Pancreas (tissue), 10 donors: ENCODE measurements at regions not wholly inside any gene's neighbourhood (a gene's known extent, or its start where the extent isn't known, plus 50 kb on each side); places are given as distances from the start of the nearest gene placed in this dataset.

Experiments
- ATAC-seq, 4 donors: fragments of 200-7000 bp; cut with Tn5 transposase; one replicate each; pipeline versions ENCODE4 v1.8.0 to v1.9.1; 2020; ENCODE audit warnings: mild to moderate bottlenecking in 4 of 4, moderate library complexity in 4 of 4
- DNase-seq, 6 donors: peaks; one replicate each; pipeline ENCODE4 v3.0.0-alpha.2; 2020
- FAIRE-seq: peaks from 2 replicates; lab custom pipeline; 2012; peaks lifted over from hg19 to GRCh38; lab: Jason Lieb, UNC
- H3K27ac ChIP-seq, 4 donors: fragments of 200-600 bp; sonication (generic); 1 replicate in 3 of 4; 2 replicates in 1 of 4; pipeline versions ENCODE4 v1.5.0 to v1.8.0; 2020
- H3K27me3 ChIP-seq, 4 donors: fragments of 200-600 bp; one replicate each; pipeline ENCODE4 v1.8.0; 2021
- H3K36me3 ChIP-seq, 3 donors: fragments of 200-600 bp; sonication (generic) in 1 of 3; one replicate each; pipeline versions ENCODE4 v1.5.0 to v1.8.0; 2020 to 2021
- H3K4me1 ChIP-seq, 3 donors: fragments of 200-600 bp; one replicate each; pipeline ENCODE4 v1.8.0; 2021
- H3K4me3 ChIP-seq, 4 donors: fragments of 200-600 bp; sonication (generic) in 2 of 4; one replicate each; pipeline versions ENCODE4 v1.5.0 to v1.8.0; 2020 to 2021
- H3K9me3 ChIP-seq, 4 donors: fragments of 200-600 bp; one replicate each; pipeline ENCODE4 v1.8.0; 2021
- CTCF ChIP-seq, 4 donors: fragments of 200-600 bp; sonication (generic) in 3 of 4; IDR thresholded peaks; one replicate each; pipeline versions ENCODE4 v1.5.0 to v1.8.0; 2021; ENCODE audit warnings: antibody characterized with exemption in 4 of 4
- WGBS, 2 donors: extraction: QIAGEN DNeasy Blood & Tissue Kit; methylation state at CpG; one replicate each; pipeline ENCODE4 v1.1.7; 2013; 5-methylcytosine and 5-hydroxymethylcytosine counted together
- intact Hi-C, 3 donors: fragments of 100-400 bp; cut with DNase I; formaldehyde crosslinking; loops; one replicate each; pipeline versions ENCODE4 v1.11.1 to v1.14.2; 2022
- donor health status: healthy with polysubstance abuse.
- donor health status: DM: no; HTN: no; CAD: no; lungs with moderate emphysema.
- donor health status: DM: no; HTN: no; CAD: no.
- donor health status: control.
- donor health status: control.
- donor health status: Bipolar disorder and iron deficiency.
- donor health status: DM: yes; HTN: yes; CAD: no.
- donor health status: DM: no; HTN: no; CAD: no.
- donor health status: DM: no; HTN: no; CAD: no.
- donor health status: DM: yes; HTN: yes; CAD: no.

- no peak overlapping the region for H3K27ac ChIP-seq
- 45 to 54% methylated on average over 2 of the region's 2 CpGs for WGBS, 2 donors
- no peaks in the 10 kb centered on the region for H3K36me3 ChIP-seq
- no peak overlapping the region for H3K4me3 ChIP-seq
- H3K9me3 ChIP-seq = no peaks in the 10 kb centered on the region
- intact Hi-C loops = no loop called here
- FAIRE-seq (no peak), ATAC-seq (no peak), DNase-seq (no peak)
- no peak for TF ChIP-seq CTCF (IDR thresholded peaks at IDR 0.05)
- H3K27me3 ChIP-seq = no peaks in the 10 kb centered on the region
- H3K4me1 ChIP-seq = no peaks in the 10 kb centered on the region
Measured at GRCh38 chr4:120304801-120305200, 238.2 kb upstream of the MAD2L1 start.

- TF ChIP-seq CTCF (IDR thresholded peaks at IDR 0.05) = no peak
- WGBS, 2 donors = 26% methylated on average over 2 of the region's 2 CpGs
- DNase-seq (no peak), ATAC-seq (no peak), FAIRE-seq (no peak)
- H3K36me3 ChIP-seq = no peaks in the 10 kb centered on the region
- no peak overlapping the region for H3K4me3 ChIP-seq
- no peaks in the 10 kb centered on the region for H3K27me3 ChIP-seq
- no peak overlapping the region for H3K27ac ChIP-seq
- no peaks in the 10 kb centered on the region for H3K4me1 ChIP-seq
- intact Hi-C loops = no loop called here
- no peaks in the 10 kb centered on the region for H3K9me3 ChIP-seq
Measured at GRCh38 chr4:120299631-120300030, 233.0 kb upstream of the MAD2L1 start.

GRCh38 chr4:120293341-120293740 lies 226.7 kb upstream of the MAD2L1 start:
- Histone ChIP-seq H3K27me3 (no peaks in the 10 kb centered on the region), H3K36me3 (no peaks in the 10 kb centered on the region), H3K9me3 (no peaks in the 10 kb centered on the region), H3K4me3 (no peak overlapping the region), H3K27ac (no peak overlapping the region), H3K4me1 (no peaks in the 10 kb centered on the region)
- ATAC-seq = no peak
- WGBS, 2 donors = 67 to 88% methylated on average over 4 of the region's 4 CpGs
- intact Hi-C loops = no loop called here
- DNase-seq = no peak
- TF ChIP-seq CTCF (IDR thresholded peaks at IDR 0.05) = no peak
- FAIRE-seq = no peak

GRCh38 chr4:120291541-120291940 lies 224.9 kb upstream of the MAD2L1 start:
- intact Hi-C loops = no loop called here
- 73 to 80% methylated on average over 7 of the region's 7 CpGs for WGBS, 2 donors
- no peak for FAIRE-seq

GRCh38 chr4:120290553-120290952 lies 223.9 kb upstream of the MAD2L1 start:
- H3K27ac ChIP-seq = no peak overlapping the region
- no peaks in the 10 kb centered on the region for H3K4me1 ChIP-seq
- no peaks in the 10 kb centered on the region for H3K9me3 ChIP-seq
- H3K4me3 ChIP-seq = no peak overlapping the region
- DNase-seq (no peak), ATAC-seq (no peak), FAIRE-seq (peak; percentile 32)
- WGBS, 2 donors = 54 to 80% methylated on average over 1 of the region's 1 CpG
- no peaks in the 10 kb centered on the region for H3K27me3 ChIP-seq
- no peaks in the 10 kb centered on the region for H3K36me3 ChIP-seq
- intact Hi-C loops = no loop called here
- TF ChIP-seq CTCF (IDR thresholded peaks at IDR 0.05) = no peak

More at GRCh38 chr4:120291541-120291940, 224.9 kb upstream of the MAD2L1 start:
- Histone ChIP-seq H3K4me1 (no peaks in the 10 kb centered on the region), H3K27ac (no peak overlapping the region), H3K9me3 (no peaks in the 10 kb centered on the region), H3K27me3 (no peaks in the 10 kb centered on the region), H3K36me3 (no peaks in the 10 kb centered on the region), H3K4me3 (no peak overlapping the region)
- DNase-seq (no peak), ATAC-seq (no peak)
- no peak for TF ChIP-seq CTCF (IDR thresholded peaks at IDR 0.05)
